Stimulated activated CD4-positive, alpha-beta T cell treated with anti-CD3 and anti-CD28 coated beads, Interleukin-1b, Interleukin-23, amount 100 ng/mL, for 48 hours (primary cell): ENCODE measurements at regions not wholly inside any gene's neighbourhood (a gene's known extent, or its start where the extent isn't known, plus 50 kb on each side); places are given as distances from the start of the nearest gene placed in this dataset.
"Not testable (repeated sequence)": the region's sequence is repeated elsewhere in the genome, so short reads cannot be mapped to it uniquely, and the experiment has no call there.

Experiments used
- DNase-seq: peaks from one replicate; pipeline ENCODE4 v3.0.0-alpha.2; 2020

GRCh38 chr15:44849701-44850403 lies 106.6 kb upstream of the TERB2 start:
- not testable (repeated sequence) for DNase-seq

DNA sequence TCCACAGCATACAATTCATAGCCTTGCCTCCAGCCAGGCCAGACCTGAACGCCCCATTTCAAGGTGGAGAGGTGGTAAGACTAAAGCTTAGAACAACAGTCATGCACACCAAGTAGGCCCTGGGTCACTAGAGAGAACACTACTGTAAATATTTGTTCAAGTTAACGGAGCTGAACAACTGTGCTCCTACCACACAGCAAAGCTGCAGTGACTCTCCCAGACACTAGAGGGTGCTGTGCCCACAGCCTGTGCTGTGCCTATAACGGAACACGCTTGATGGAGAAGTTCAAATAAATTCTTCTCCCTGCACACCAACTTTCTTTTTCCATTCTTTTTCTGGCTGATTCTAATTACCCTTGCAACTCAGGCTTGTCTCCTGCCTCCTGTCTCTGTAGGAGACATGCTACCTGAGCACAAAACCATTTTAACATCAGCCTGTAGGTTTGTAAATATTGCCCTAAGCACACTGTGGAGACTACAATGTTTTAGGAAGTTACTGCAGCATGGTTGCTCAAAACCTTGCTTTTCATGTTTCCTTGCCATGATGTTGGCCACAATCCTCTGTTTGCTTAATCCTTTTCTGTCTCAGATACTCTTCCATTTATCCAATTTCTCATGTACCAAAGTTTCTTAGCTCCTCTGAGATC lies 103.1 kb upstream of the TERB2 start:
- DNase-seq = peak; percentile 73

DNA sequence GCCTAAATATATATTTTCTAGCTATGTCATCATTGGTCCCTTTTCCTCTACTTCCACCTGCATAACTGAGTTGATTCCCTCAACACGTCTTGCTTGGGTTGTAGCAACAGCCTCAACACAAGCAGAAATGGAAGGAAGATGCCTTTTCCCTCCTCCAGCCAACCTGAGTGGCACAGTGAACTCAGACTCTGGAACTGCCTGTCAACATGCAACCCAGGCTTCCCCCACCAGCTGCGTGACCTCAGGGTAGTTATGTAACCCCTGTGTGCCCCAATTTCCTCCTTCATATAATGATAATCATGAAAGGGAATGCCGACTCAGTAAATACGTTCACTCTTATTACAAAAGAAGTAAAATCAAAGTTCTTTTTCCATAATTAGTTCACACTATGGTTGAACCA lies 101.8 kb upstream of the TERB2 start:
- DNase-seq = not testable (repeated sequence)

DNA sequence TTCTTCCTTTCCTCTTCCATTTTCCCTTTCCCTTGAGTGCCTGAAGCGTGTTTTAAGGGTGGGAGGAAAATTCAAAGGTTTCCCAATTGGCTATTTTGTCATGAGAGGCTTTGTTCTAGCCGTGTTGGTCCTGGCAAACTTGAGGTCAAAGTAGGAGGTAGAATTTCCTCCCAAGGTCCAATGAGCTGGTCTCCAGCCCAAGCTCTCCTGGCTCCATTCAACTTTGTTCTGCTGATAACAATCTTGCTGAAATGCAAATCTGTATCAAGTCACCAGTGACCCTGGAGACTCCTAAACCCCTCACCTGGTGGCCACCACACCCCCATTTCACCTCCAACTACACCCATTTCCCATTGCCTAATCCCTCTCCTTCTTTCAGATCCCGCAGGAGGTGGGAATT lies 100.2 kb upstream of the TERB2 start:
- not testable (repeated sequence) for DNase-seq

DNA sequence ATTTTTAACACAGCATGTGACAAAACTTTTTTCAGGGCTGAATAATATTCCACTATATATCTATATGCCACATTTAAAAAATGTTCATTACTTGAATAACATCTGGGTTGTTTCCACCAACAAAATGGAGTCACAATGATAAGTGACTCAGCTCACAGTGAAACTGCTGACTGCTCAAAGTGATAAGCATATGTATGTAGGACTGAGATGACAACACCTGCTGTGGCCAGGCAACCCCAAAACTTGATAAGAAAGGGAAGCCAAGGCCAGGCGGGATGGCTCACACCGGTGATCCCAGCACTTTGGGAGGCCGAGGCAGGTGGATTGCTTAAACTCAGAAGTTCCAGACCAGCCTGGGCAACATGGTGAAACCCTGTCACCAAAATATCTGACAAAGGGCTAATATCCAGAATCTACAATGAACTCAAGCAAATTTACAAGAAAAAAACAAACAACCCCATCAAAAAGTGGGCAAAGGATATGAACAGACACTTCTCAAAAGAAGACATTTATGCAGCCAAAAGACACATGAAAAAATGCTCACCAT lies 99.2 kb upstream of the TERB2 start:
- DNase-seq = not testable (repeated sequence)

- DNase-seq = not testable (repeated sequence)
Observed at GRCh38 chr15:44859088-44859487, 97.4 kb upstream of the TERB2 start.

DNA sequence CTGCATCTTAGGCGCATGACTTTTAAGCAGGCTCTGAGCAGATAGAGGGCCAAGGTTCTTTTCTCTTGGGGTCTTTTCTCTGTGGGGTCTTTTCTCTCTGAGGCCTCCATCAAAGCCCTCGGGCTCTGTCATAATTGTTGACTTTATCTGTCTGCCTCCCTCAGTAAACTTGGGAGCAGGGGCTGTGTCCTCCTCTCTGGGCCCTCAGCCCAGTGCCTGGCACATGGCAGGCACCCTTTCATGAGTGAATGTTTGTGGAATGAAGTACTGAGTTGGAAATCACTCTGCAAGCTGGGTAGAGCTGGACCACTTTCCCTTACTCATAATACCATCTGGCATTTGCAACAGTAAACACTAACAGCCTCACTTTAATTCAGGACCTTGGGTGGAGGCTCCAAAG lies 96.3 kb upstream of the TERB2 start:
- not testable (repeated sequence) for DNase-seq

DNA sequence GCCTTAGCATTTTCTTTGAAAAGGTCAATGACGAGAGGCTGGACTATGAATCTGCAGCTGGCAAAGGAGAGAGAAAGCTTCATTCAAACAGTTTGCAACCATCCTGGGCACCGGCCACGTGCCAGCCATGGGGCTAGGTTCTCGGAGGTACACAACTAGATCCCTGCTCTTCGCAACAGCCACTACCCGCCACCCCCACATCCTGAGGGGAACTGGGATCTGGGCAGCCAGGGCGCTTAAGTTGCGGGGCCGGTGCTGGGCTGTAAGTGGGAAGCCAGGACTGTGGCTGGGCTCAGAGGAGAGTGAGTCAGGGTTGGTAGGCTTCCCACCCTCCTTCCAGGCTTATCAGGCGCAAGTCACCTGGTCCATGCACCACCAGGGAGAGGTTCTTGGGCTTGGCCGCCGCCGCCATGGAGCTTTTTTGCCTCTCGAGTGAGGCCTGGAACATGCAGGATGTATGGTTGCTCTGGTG lies 95.0 kb upstream of the TERB2 start:
- no peak for DNase-seq

- no peak for DNase-seq
Observed at GRCh38 chr15:44861917-44862316, 94.6 kb upstream of the TERB2 start.

- not testable (repeated sequence) for DNase-seq
Observed at GRCh38 chr15:44862866-44863265, 93.6 kb upstream of the TERB2 start.

DNA sequence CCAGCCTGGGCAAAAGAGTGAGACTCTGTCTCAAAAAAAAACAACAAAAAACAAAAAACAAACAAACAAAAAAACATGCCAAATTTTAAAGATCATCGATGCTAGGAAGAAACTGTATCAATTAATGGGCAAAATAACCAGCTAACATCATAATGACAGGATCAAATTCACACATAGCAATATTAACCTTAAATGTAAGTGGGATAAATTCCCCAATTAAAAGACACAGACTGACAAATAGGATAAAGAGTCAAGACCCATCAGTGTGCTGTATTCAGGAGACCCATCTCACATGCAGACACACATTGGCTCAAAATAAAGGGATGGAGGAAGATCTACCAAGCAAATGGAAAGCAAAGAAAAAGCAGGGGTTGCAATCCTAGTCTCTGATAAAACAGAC lies 88.4 kb upstream of the TERB2 start:
- not testable (repeated sequence) for DNase-seq

- DNase-seq = not testable (repeated sequence)
Observed at GRCh38 chr15:44870125-44870524, 86.4 kb upstream of the TERB2 start.

GRCh38 chr15:44873103-44873502 lies 83.4 kb upstream of the TERB2 start:
- DNase-seq = no peak

- no peak for DNase-seq
Observed at GRCh38 chr15:44879066-44879465, 77.4 kb upstream of the TERB2 start.

DNA sequence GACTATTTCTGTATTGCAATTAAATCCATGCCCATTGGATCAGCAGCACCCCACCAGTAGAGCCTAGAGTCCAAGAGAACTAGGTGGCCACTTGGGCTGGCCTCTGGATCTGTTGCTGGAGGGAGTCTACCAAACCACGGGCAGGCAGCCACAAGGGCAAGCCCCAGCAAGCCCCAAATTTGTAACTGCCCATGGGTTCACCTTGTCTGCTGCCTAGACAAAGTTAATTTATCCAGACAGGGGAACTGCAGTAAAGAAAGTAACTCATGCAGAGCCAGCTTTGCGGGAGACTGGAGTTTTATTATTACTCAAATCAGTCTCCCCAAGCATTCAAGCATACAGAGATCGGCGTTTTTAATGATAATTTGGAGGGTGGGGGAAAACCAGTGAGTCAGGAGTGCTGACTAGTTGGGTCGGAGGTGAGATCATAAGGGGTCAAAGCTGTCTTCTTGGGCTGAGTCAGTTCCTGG lies 74.0 kb upstream of the TERB2 start:
- DNase-seq = peak; percentile 76

- no peak for DNase-seq
Observed at GRCh38 chr15:44883199-44883877, 73.1 kb upstream of the TERB2 start.

DNA sequence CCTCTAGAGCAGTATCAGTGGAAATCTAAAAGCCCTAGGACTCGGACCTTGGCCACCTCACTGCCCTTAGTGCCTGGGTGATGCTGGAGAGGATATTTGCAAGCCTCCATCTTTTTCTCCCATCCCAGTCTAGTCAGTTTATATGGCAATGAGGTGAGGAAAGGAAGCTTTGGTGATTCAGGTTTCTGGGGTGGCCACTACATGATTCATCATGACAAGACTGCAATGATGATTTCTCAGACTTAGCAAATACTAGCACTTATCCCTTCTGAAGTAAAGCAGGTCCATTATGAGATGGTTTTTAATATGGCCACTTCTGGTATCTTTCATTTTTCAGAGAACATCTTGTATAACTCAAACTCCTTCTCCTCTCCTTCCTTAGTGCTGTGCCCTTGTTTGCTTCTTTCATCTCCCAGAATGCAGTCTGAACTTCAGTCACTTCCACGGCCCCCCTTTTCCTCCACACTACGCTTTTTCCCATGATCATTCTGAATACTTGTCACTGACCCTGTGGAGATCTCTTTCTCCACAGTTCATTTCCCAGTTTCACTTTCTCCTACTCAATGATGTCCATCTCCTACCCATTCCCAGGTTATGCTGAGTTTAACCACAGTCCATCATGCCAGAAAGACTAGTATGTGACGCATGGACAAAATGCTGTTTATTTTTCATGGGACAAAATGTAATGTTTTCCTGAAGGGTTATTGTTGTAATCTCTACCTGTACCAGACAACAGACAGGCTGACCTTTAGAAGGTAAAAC lies 57.4 kb upstream of the TERB2 start:
- DNase-seq = not testable (repeated sequence)

- DNase-seq = peak; percentile 47
Observed at GRCh38 chr15:44899775-44900174, 56.7 kb upstream of the TERB2 start.

- DNase-seq = not testable (repeated sequence)
Observed at GRCh38 chr15:44900796-44901195, 55.7 kb upstream of the TERB2 start.

GRCh38 chr15:44903281-44903680 lies 53.2 kb upstream of the TERB2 start:
- not testable (repeated sequence) for DNase-seq

GRCh38 chr15:44904651-44905340 lies 51.7 kb upstream of the TERB2 start:
- DNase-seq = not testable (repeated sequence)
